Midbrain (tissue), 1 donor: ENCODE measurements at regions not wholly inside any gene's neighbourhood (a gene's known extent, or its start where the extent isn't known, plus 50 kb on each side); places are given as distances from the start of the nearest gene placed in this dataset.

Experiments
- DNase-seq: peaks from one replicate; lab custom pipeline; 2025; lab: John Stamatoyannopoulos, UW

GRCh38 chr2:134142903-134143302 is 111.0 kb upstream of the MGAT5 start:
- no peak for DNase-seq

- DNase-seq: no peak
Observed at GRCh38 chr2:134143568-134143967, 110.3 kb upstream of the MGAT5 start.

- DNase-seq: no peak
Observed at GRCh38 chr2:134144081-134144596, 109.7 kb upstream of the MGAT5 start.

GRCh38 chr2:134144651-134145050 is 109.2 kb upstream of the MGAT5 start:
- DNase-seq: no peak

DNA sequence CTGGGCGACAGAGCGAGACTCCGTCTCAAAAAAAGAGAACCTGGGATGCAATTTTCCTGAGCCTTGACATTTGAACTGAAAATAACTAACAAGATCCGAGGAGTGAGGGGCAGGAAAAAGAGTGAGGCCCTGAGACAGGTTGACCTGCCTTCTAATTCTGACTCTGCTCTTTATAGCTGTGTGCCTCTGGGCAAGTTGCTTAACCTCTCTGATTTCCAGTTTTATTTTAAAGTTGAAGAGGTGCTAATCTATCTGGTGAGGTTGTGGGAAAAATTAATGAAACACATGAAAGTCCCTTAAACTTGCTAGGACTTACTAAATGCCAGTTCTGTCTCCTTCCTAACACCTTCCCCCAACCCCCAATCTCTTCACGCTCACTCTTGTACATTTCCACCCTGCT is 108.4 kb upstream of the MGAT5 start:
- no peak for DNase-seq

DNA sequence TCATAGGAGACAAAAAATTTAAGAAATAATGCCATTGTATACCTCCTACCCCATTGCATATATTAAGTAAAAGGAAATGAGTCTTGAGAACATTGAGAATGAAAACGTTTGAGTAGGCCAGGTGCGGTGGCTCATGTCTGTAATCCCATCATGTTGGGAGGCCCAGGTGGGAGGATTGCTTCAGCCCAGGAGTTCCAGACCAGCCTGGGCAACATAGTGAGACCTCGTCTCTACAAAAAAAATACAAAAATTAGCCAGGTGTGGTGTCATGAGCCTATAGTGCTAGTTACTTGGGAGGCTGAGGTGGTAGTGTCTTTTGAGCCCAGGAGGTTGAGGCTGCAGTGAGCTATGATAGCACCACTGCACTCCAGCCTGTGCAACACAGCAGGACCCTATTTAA is 107.7 kb upstream of the MGAT5 start:
- DNase-seq: no peak

DNA sequence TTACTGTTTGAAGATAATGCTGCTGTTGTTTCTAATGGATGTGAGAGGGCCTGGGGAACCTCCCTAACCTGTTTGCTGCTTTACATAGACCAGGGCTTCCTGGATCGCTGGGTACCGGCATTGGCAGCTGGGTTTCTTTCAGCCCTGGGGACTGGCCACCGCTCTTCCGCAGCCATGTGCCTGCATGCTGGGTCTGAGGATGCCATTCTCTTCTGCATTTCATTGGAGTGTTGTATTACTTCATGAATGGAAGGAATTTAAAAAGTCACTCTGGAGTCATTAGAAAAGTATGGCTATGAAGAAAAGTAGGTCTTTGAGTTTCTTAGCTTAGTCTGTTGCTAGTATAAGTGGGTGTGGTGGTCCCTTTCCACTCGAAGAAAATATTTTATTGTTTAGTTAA is 107.3 kb upstream of the MGAT5 start:
- DNase-seq: no peak

- DNase-seq: no peak
Observed at GRCh38 chr2:134148172-134148571, 105.7 kb upstream of the MGAT5 start.

DNA sequence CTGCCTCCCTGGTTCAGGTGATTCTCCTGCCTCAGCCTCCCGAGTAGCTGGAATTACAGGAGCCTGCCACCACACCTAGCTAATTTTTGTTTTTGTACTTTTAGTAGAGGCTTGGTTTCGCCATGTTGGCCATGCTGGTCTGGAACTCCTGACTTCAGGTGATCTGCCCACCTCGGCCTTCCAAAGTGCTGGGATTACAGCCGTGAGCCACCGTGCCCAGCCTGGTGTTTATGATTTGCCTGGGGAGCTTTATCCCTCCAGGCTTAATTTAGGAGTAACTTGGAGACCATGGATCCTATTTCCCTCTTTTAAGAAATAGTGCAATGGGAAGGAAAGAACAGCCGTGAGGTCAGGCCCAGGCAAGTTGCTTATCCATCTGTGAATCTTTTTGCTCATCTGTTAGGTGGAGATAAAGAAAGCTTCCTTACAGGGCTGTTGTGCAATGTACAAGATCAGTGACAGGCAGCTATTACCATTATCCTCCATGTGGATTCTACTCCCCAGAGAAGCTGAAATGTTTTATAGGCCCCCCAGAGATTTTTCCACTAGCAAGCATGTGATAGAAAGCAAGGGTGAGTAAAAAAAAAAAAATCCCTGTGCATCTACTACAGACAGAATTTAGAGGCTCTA is 104.9 kb upstream of the MGAT5 start:
- DNase-seq: no peak

DNA sequence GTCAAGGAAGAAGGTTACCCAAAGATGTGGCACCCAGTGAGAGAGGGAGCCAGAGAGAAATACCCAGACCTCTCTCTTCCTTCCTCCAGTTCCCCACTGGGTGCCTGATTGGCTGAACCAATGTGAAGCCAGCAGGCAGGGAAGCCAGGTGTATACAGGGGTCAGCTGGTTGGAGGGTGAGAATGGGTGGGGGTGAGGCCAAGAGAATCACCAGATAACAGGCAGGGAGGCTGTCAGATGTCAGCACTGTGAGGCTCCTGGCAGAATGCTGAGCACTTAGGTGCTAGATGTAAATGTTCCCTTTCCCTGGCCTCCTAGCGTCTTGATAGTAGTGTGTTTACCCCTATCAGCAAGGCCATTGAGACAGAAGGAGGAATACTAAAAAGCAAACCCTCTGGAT is 104.0 kb upstream of the MGAT5 start:
- no peak for DNase-seq

GRCh38 chr2:134150760-134151159 is 103.1 kb upstream of the MGAT5 start:
- DNase-seq: no peak

GRCh38 chr2:134152045-134153010 is 101.5 kb upstream of the MGAT5 start:
- DNase-seq: no peak

DNA sequence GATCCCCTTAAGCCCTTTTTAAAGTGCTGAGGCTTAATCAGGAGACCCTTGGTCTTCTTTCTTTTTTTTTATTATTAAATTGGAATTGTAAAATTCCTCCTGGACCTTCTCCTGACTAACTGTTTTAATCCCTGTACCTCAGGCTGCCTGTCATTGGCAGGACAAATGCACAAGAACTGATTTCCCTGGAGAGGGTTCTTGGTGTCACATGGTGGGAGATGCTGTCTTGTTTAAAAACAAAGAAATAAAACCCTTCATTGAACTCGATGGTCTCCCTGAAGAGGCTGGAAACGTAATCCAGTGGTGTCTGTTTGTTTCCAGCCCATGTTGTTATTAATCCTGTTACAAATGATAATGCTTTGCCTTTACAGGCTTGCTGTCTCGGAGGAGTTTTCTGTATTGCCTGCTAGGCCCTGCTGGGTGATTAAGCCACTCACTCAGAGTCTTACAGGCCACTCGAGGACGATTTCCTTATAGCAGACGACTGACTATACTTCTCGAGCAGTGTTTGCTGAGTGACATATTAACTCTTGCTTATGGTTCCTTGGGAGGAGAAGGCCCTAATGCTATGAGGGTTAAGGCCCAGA is 100.5 kb upstream of the MGAT5 start:
- DNase-seq: no peak

GRCh38 chr2:134154246-134154645 is 99.6 kb upstream of the MGAT5 start:
- DNase-seq: no peak

GRCh38 chr2:134155134-134155533 is 98.7 kb upstream of the MGAT5 start:
- no peak for DNase-seq

DNA sequence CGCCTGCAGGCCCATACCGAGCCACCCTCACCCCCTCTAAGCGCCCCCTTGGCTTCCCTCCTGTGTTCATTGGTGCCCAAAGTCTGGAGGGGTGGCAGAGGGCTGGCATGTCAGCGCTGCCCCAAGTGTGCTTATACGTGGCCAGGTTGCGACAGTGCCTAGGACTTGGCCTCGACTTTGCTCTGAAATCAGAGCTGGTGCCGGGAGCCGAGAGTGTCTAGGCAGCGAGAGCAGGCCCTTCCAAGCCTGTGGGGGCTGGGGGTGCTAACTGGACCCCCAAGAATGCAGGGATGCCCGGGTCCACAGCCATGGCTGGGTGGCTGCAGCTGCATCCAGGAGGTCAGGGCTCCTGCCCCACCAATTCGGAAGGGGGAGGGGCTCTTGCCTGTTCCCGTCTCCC is 95.6 kb upstream of the MGAT5 start:
- DNase-seq: no peak

DNA sequence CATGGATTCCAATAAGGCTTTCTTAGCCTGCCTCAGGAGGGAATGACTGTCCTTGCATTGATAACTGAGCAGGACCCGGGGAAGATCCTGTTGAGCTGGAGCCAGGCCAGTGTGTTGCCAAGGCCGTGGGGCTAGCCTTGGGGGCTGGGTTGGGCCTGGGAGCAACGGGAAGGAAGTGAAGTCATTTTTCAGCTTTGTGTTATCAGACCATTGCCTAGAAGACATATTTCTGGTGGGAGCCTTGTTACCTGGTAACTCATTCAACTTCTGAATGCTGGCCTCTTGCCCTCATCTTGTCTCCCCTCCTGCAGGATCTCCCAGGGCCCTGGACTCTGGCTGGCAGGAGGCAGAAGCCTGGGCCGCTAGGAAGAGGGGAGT is 92.7 kb upstream of the MGAT5 start:
- DNase-seq: no peak

GRCh38 chr2:134163336-134163735 is 90.5 kb upstream of the MGAT5 start:
- DNase-seq: no peak

GRCh38 chr2:134164306-134164705 is 89.6 kb upstream of the MGAT5 start:
- DNase-seq: no peak

GRCh38 chr2:134167015-134167414 is 86.9 kb upstream of the MGAT5 start:
- no peak for DNase-seq

- no peak for DNase-seq
Observed at GRCh38 chr2:134169788-134170187, 84.1 kb upstream of the MGAT5 start.

GRCh38 chr2:134170294-134170693 is 83.6 kb upstream of the MGAT5 start:
- no peak for DNase-seq

- DNase-seq: no peak
Observed at GRCh38 chr2:134170700-134171099, 83.2 kb upstream of the MGAT5 start.
